Upper lobe of right lung (tissue), 1 donor: ENCODE measurements at regions not wholly inside any gene's neighbourhood (a gene's known extent, or its start where the extent isn't known, plus 50 kb on each side); places are given as distances from the start of the nearest gene placed in this dataset.

ENCODE experiments used
- ATAC-seq: fragments of 200-7000 bp; cut with Tn5 transposase; one replicate; pipeline ENCODE4 v1.9.1; 2020; ENCODE audit warnings: mild to moderate bottlenecking, moderate library complexity
- DNase-seq: peaks from one replicate; pipeline ENCODE4 v3.0.0-alpha.2; 2020
- H3K27ac ChIP-seq: fragments of 200-600 bp; one replicate; pipeline ENCODE4 v1.8.0; 2022
- H3K27me3 ChIP-seq: fragments of 200-600 bp; one replicate; pipeline ENCODE4 v1.8.0; 2022; ENCODE audit warnings: mild to moderate bottlenecking
- H3K36me3 ChIP-seq: fragments of 200-600 bp; one replicate; pipeline ENCODE4 v1.8.0; 2022
- H3K4me1 ChIP-seq: fragments of 200-600 bp; one replicate; pipeline ENCODE4 v1.8.0; 2022
- H3K4me3 ChIP-seq: fragments of 200-600 bp; one replicate; pipeline ENCODE4 v1.8.0; 2022; ENCODE audit warnings: mild to moderate bottlenecking
- H3K9me3 ChIP-seq: fragments of 200-600 bp; one replicate; pipeline ENCODE4 v1.8.0; 2022
- CTCF ChIP-seq: fragments of 200-600 bp; IDR thresholded peaks from one replicate; pipeline ENCODE4 v1.8.0; 2022; ENCODE audit warnings: antibody characterized with exemption
- intact Hi-C: fragments of 100-400 bp; cut with DNase I; formaldehyde crosslinking; loops from one replicate; pipeline ENCODE4 v1.11.0; 2022
- donor health status: DM: no; HTN: yes; CAD: no; lungs with severe emphysema.

- no peak for DNase-seq
- H3K36me3 ChIP-seq, result no peaks in the 10 kb centered on the region
- no peak overlapping the region for H3K4me3 ChIP-seq
- no peak for ATAC-seq
- no peaks in the 10 kb centered on the region for H3K4me1 ChIP-seq
- no peaks in the 10 kb centered on the region for H3K27me3 ChIP-seq
- no peak for TF ChIP-seq CTCF
- no peaks in the 10 kb centered on the region for H3K9me3 ChIP-seq
- intact Hi-C loops, result no loop called here
- H3K27ac ChIP-seq, result no peak overlapping the region
Measured at GRCh38 chr2:107148496-107148895, 262.5 kb upstream of the ST6GAL2 start.

GRCh38 chr2:107160640-107161239, 274.8 kb upstream of the ST6GAL2 start:
- TF ChIP-seq CTCF, result no peak
- H3K9me3 ChIP-seq, result no peaks in the 10 kb centered on the region
- no peaks in the 10 kb centered on the region for H3K36me3 ChIP-seq
- ATAC-seq, result no peak
- intact Hi-C loops, result no loop called here
- H3K27me3 ChIP-seq, result no peaks in the 10 kb centered on the region
- H3K4me3 ChIP-seq, result no peak overlapping the region
- H3K4me1 ChIP-seq, result no peaks in the 10 kb centered on the region
- no peak for DNase-seq
- H3K27ac ChIP-seq, result no peak overlapping the region

GRCh38 chr2:107168141-107168540, 282.2 kb upstream of the ST6GAL2 start:
- no peak for DNase-seq
- H3K27me3 ChIP-seq, result no peaks in the 10 kb centered on the region
- H3K27ac ChIP-seq, result no peak overlapping the region
- intact Hi-C loops, result no loop called here
- no peak overlapping the region for H3K4me3 ChIP-seq
- no peak for TF ChIP-seq CTCF
- H3K36me3 ChIP-seq, result no peaks in the 10 kb centered on the region
- H3K9me3 ChIP-seq, result no peaks in the 10 kb centered on the region
- ATAC-seq, result no peak
- no peaks in the 10 kb centered on the region for H3K4me1 ChIP-seq

GRCh38 chr2:107174171-107174570, 288.2 kb upstream of the ST6GAL2 start:
- H3K27ac ChIP-seq, result no peak overlapping the region
- no peaks in the 10 kb centered on the region for H3K36me3 ChIP-seq
- no peak for ATAC-seq
- no peaks in the 10 kb centered on the region for H3K4me1 ChIP-seq
- no peaks in the 10 kb centered on the region for H3K9me3 ChIP-seq
- no peaks in the 10 kb centered on the region for H3K27me3 ChIP-seq
- no peak for TF ChIP-seq CTCF
- DNase-seq, result no peak
- intact Hi-C loops, result no loop called here
- no peak overlapping the region for H3K4me3 ChIP-seq

GRCh38 chr2:107182981-107183380, 297.0 kb upstream of the ST6GAL2 start:
- Histone ChIP-seq H3K4me1 (no peaks in the 10 kb centered on the region), H3K27me3 (no peaks in the 10 kb centered on the region), H3K27ac (no peak overlapping the region), H3K4me3 (no peak overlapping the region), H3K9me3 (no peaks in the 10 kb centered on the region), H3K36me3 (no peaks in the 10 kb centered on the region)
- DNase-seq (no peak), ATAC-seq (no peak)
- intact Hi-C loops, result no loop called here
- no peak for TF ChIP-seq CTCF

GRCh38 chr2:107187870-107188269, 301.9 kb upstream of the ST6GAL2 start:
- Histone ChIP-seq H3K27me3 (no peaks in the 10 kb centered on the region), H3K9me3 (no peaks in the 10 kb centered on the region), H3K4me1 (no peaks in the 10 kb centered on the region), H3K4me3 (no peak overlapping the region), H3K36me3 (no peaks in the 10 kb centered on the region), H3K27ac (no peak overlapping the region)
- no peak for TF ChIP-seq CTCF
- intact Hi-C loops, result no loop called here
- no peak for DNase-seq
- ATAC-seq, result peak; percentile 42
